Cardiac muscle cell (in vitro differentiated cells and primary cell): ENCODE measurements at regions not wholly inside any gene's neighbourhood (a gene's known extent, or its start where the extent isn't known, plus 50 kb on each side); places are given as distances from the start of the nearest gene placed in this dataset.

Source experiments
- DNase-seq, 2 donors: peaks; one replicate each; pipeline versions ENCODE4 v3.0.0 to v3.0.0-alpha.2; 2010 to 2017; ENCODE audit warnings: low read depth in 1 of 2, low spot score in 1 of 2
- H3K27ac ChIP-seq: fragments of 200-600 bp; sonication (generic); 2 replicates; pipeline ENCODE4 v1.5.1; 2016
- H3K27me3 ChIP-seq: fragments of 200-600 bp; sonication (generic); 2 replicates; pipeline ENCODE4 v1.6.0; 2016; ENCODE audit warnings: control low read depth
- H3K36me3 ChIP-seq: fragments of 200-600 bp; sonication (generic); 2 replicates; pipeline ENCODE4 v1.5.1; 2016; ENCODE audit warnings: control low read depth
- H3K4me1 ChIP-seq: fragments of 200-600 bp; sonication (generic); 2 replicates; pipeline ENCODE4 v1.8.1; 2017; ENCODE audit warnings: low read depth, mild to moderate bottlenecking, mixed run types
- H3K4me3 ChIP-seq: fragments of 200-600 bp; sonication (generic); 2 replicates; pipeline ENCODE4 v1.5.1; 2016; ENCODE audit warnings: mild to moderate bottlenecking
- H3K9me3 ChIP-seq: fragments of 200-600 bp; sonication (generic); 2 replicates; pipeline ENCODE4 v1.5.1; 2017; ENCODE audit warnings: low read depth, mild to moderate bottlenecking, control low read depth
- TF ChIP-seq, protein P1 (sequence below): IDR thresholded peaks from 2 replicates; pipeline ENCODE4 v1.5.1; 2012; ENCODE audit warnings: low read depth, mild to moderate bottlenecking, low read length

DNA sequence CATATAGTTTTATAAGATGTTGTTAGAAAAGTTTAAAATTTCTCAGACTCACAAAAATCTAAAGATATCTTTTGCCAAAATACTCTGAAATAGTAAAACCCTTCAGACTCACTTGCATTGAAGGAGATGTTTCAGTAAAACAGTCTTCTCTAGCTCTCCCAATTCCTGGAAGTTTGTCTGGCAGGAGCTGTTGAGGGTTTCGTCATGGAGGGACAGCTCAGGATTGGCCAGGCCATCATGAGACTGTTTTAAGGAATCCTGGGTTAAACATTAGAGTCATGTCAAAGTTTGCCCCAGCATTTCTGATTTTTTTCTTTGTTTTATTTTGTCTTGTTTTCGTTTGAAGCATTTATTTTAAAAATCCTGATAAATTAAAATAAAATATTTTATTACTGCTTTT, 293.8 kb upstream of the PBX1 start:
- peak in 1 of 2 donors; percentile 1 for DNase-seq
- Histone ChIP-seq H3K27ac (no peak overlapping the region), H3K9me3 (no peaks in the 10 kb centered on the region), H3K4me3 (no peak overlapping the region), H3K36me3 (no peaks in the 10 kb centered on the region), H3K27me3 (no peaks in the 10 kb centered on the region), H3K4me1 (peaks cover 3% of the 10 kb centered on the region)
- TF ChIP-seq, protein P1, sequence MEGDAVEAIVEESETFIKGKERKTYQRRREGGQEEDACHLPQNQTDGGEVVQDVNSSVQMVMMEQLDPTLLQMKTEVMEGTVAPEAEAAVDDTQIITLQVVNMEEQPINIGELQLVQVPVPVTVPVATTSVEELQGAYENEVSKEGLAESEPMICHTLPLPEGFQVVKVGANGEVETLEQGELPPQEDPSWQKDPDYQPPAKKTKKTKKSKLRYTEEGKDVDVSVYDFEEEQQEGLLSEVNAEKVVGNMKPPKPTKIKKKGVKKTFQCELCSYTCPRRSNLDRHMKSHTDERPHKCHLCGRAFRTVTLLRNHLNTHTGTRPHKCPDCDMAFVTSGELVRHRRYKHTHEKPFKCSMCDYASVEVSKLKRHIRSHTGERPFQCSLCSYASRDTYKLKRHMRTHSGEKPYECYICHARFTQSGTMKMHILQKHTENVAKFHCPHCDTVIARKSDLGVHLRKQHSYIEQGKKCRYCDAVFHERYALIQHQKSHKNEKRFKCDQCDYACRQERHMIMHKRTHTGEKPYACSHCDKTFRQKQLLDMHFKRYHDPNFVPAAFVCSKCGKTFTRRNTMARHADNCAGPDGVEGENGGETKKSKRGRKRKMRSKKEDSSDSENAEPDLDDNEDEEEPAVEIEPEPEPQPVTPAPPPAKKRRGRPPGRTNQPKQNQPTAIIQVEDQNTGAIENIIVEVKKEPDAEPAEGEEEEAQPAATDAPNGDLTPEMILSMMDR = no peak

DNA sequence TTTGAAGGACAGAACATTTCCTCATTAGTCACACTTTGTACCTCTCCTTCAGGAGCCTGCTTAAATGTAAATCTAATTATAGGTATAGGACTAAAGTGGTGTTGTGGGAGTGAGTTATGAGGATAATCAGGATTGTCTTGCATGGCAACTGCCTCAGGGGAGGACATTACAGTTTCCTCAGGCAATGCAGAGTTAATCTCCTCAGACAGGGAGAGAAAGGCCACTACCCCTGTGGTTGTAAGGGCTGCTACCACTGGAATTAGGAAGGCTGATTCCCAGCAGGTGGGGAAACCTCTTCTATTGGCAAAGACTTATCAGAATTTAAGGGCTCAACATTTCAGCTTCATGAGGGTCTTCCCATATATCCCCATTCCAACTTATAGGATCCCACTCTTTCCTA, 286.8 kb upstream of the PBX1 start:
- H3K4me1 ChIP-seq = no peaks in the 10 kb centered on the region
- no peaks in the 10 kb centered on the region for H3K36me3 ChIP-seq
- H3K27me3 ChIP-seq = no peaks in the 10 kb centered on the region
- no peak for DNase-seq
- no peak overlapping the region for H3K4me3 ChIP-seq
- TF ChIP-seq, protein P1 = no peak
- no peaks in the 10 kb centered on the region for H3K9me3 ChIP-seq
- H3K27ac ChIP-seq = no peak overlapping the region

DNA sequence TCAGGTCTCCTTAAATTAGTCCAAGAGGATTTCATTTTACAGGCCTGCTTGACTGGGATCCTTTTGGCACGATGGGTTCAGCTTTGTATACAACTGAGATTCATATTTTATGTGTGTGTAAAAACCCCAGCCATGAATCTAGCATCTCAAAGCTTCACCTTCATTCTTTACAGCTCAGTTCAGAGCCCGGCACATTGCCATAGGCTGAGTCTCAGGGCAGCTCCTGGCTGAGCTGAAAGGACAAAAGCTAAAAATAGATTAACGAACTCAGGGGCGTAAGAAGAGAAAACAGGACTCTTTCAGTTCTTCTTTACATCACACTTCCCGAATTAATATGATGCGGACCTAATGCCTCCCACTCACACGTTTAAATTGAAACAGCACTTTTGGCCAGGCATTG, 262.8 kb upstream of the PBX1 start:
- DNase-seq = peak in 1 of 2 donors; percentile 58
- TF ChIP-seq, protein P1 = no peak
- Histone ChIP-seq H3K36me3 (no peaks in the 10 kb centered on the region), H3K4me1 (peaks cover 9% of the 10 kb centered on the region), H3K4me3 (no peak overlapping the region), H3K27ac (no peak overlapping the region), H3K9me3 (no peaks in the 10 kb centered on the region), H3K27me3 (no peaks in the 10 kb centered on the region)

DNA sequence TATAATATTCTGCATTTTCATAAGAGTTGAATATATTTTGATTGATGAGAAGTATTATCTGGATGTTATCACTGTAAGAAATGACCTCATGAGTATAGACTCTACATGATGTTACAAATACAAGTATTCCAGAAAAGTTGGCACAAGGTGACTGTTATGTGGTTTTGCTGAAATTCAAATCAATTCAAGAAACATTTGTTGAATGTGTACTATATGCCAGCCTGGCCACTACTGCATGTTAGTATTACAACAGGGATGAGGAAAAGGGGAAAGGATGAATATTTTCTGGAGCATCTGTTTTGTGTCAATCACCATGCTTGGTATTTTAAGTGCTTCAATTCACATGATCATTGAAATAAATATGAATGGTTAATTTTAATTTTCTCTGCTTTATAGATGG, 250.9 kb upstream of the PBX1 start:
- Histone ChIP-seq H3K27ac (no peak overlapping the region), H3K27me3 (no peaks in the 10 kb centered on the region)

DNA sequence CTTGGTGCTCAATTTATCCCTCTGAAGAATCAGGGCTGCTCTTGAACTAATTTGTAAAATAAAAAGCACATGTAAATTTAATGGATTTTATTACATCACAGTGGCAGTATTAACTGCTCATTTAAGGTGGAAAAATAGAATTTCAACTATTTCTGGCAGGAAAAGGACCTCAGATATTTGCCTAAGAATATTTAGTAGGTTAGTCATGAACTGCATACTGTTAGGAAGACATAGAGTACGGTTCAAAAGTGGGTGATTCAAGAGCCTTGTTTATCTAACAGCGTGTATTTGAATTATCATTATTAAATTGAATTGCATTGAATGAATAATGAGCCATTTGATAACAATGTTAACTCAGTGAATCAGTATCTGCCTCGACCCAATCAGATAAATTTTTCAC, 248.8 kb upstream of the PBX1 start:
- Histone ChIP-seq H3K9me3 (no peaks in the 10 kb centered on the region), H3K36me3 (no peaks in the 10 kb centered on the region), H3K27me3 (no peaks in the 10 kb centered on the region), H3K4me3 (no peak overlapping the region), H3K27ac (no peak overlapping the region), H3K4me1 (no peaks in the 10 kb centered on the region)
- TF ChIP-seq, protein P1 = no peak
- DNase-seq = peak in 1 of 2 donors; percentile 6

More for the DNA sequence above, 250.9 kb upstream of the PBX1 start:
- Histone ChIP-seq H3K9me3 (no peaks in the 10 kb centered on the region), H3K4me3 (no peak overlapping the region), H3K4me1 (no peaks in the 10 kb centered on the region), H3K36me3 (no peaks in the 10 kb centered on the region)
- no peak for DNase-seq
- TF ChIP-seq, protein P1 = no peak

DNA sequence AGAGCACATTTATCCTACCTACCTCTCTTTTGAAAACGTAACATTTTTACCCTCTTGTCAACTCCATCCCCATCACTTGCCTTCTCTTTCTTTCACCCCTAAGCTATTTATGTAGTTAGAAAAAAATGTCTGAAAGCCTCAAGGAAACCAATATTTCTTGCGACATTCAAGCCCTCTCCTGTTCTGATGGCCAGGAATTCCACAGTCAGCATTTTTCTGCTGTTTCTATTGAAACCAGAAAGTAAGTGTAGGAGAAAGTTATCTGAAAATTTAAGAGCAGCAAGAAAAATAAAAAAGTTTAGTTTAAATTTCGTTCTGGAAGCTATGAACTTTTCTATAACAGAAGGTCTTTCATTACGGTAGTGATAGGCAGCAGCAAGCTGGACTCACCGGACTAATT, 247.6 kb upstream of the PBX1 start:
- no peaks in the 10 kb centered on the region for H3K36me3 ChIP-seq
- H3K4me1 ChIP-seq = no peaks in the 10 kb centered on the region
- H3K9me3 ChIP-seq = no peaks in the 10 kb centered on the region
- H3K4me3 ChIP-seq = no peak overlapping the region
- H3K27me3 ChIP-seq = no peaks in the 10 kb centered on the region
- DNase-seq = peak in 1 of 2 donors; percentile 16
- TF ChIP-seq, protein P1 = no peak
- no peak overlapping the region for H3K27ac ChIP-seq
